Adrenal gland (tissue), 5 donors: ENCODE measurements at regions not wholly inside any gene's neighbourhood (a gene's known extent, or its start where the extent isn't known, plus 50 kb on each side); places are given as distances from the start of the nearest gene placed in this dataset.

ENCODE experiments used
- CTCF ChIP-seq, 6 experiments: fragments of 450-650 bp in 4 of 6; fragments of 200-600 bp in 2 of 6; sonication (generic) in 1 of 6; IDR thresholded peaks; 1 replicate in 5 of 6; 2 replicates in 1 of 6; pipeline versions ENCODE4 v1.5.1 to v1.8.0; 2016 to 2021; ENCODE audit warnings: antibody characterized with exemption in 6 of 6, mild to moderate bottlenecking in 2 of 6, moderate library complexity in 1 of 6
- POLR2A ChIP-seq, 2 donors: fragments of 450-650 bp; IDR thresholded peaks; one replicate each; pipeline ENCODE4 v1.6.1; 2017; ENCODE audit warnings: antibody characterized with exemption in 2 of 2, mild to moderate bottlenecking in 2 of 2, moderate library complexity in 1 of 2
- donor health status: DM: no; HTN: no; CAD: no.

- TF ChIP-seq CTCF (IDR thresholded peaks at IDR 0.05) (no peak), POLR2A (IDR thresholded peaks at IDR 0.05) (no peak)
Measured at GRCh38 chr15:92709110-92709790, 53.7 kb upstream of the FAM174B start.
